ENCODE measurements at regions not wholly inside any gene's neighbourhood (a gene's known extent, or its start where the extent isn't known, plus 50 kb on each side); places are given as distances from the start of the nearest gene placed in this dataset.
A peak's percentile ranks its signal among the peaks of the same experiment; 100 is the strongest.

GRCh38 chrX:22634751-22635150 lies 362.0 kb downstream of the CBLL2 start:
- Histone ChIP-seq H3K4me3 (no peak overlapping the region), H3K27me3 (no peaks in the 10 kb centered on the region), H3K36me3 (replicated peaks in 1 of 2; ENCODE audit: insufficient read depth in 1 of 2, low read depth in 2 of 2) (no peaks in the 10 kb centered on the region), H3K4me1 (no peaks in the 10 kb centered on the region), H3K27ac (no peak overlapping the region), H3K9me3 (no peaks in the 10 kb centered on the region)
- no peak for DNase-seq
- no peak for ATAC-seq
- intact Hi-C loops (cut with DNase I) = no loop called here
- no peak for TF ChIP-seq POLR2A (IDR thresholded peaks at IDR 0.05)
- WGBS, 2 donors = 14 to 53% methylated on average over 1 of the region's 1 CpG

DNA sequence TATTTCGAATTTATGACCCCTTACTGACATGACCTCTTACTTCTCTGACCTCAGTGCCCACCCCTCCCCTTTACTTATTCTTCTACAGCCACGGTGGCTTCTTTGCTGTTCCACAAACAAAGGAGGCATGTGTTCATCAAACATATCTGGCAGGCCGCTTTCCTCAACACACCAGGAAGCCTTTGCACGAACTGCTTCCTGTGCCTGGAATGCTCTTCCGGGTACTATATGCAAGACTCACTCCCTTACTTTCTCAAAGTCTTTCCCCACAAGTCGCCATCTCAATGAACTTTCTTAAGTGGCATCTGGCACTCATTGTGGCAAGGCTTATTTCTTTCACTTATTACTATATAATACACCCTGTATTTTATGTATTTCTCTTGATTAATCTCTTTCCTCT lies 351.5 kb upstream of the DDX53 start:
- Histone ChIP-seq H3K27ac (no peak overlapping the region), H3K27me3 (no peaks in the 10 kb centered on the region), H3K4me3 (no peak overlapping the region), H3K4me1 (no peaks in the 10 kb centered on the region), H3K9me3 (no peaks in the 10 kb centered on the region), H3K36me3 (replicated peaks in 1 of 2; ENCODE audit: insufficient read depth in 1 of 2, low read depth in 2 of 2) (no peaks in the 10 kb centered on the region)
- WGBS, 2 donors = 40 to 49% methylated on average over 6 of the region's 6 CpGs
- TF ChIP-seq, protein P1, sequence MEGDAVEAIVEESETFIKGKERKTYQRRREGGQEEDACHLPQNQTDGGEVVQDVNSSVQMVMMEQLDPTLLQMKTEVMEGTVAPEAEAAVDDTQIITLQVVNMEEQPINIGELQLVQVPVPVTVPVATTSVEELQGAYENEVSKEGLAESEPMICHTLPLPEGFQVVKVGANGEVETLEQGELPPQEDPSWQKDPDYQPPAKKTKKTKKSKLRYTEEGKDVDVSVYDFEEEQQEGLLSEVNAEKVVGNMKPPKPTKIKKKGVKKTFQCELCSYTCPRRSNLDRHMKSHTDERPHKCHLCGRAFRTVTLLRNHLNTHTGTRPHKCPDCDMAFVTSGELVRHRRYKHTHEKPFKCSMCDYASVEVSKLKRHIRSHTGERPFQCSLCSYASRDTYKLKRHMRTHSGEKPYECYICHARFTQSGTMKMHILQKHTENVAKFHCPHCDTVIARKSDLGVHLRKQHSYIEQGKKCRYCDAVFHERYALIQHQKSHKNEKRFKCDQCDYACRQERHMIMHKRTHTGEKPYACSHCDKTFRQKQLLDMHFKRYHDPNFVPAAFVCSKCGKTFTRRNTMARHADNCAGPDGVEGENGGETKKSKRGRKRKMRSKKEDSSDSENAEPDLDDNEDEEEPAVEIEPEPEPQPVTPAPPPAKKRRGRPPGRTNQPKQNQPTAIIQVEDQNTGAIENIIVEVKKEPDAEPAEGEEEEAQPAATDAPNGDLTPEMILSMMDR (IDR thresholded peaks at IDR 0.05) = no peak
- no peak for TF ChIP-seq POLR2A (IDR thresholded peaks at IDR 0.05)
- DNase-seq = no peak
- intact Hi-C loops (cut with DNase I) = no loop called here
- no peak for ATAC-seq

DNA sequence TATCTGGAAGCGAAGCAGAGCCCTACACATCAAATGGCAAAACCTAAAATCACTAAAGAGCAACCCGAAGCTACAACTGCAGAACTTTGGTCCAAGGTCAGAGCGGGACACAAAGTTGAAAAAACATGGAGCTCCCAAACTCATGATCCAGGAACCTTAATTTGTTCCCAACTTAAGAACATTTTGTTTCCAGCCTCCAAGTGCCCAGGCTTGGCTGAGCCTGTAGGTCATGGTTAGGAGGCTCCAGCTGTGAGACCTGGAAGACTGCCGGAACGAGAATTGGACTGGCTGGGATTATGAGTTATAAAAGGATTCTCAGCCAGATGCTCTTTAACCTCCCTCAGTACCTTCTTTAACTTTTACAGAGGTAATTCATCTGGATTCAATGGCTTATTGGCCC lies 349.1 kb upstream of the DDX53 start:
- no peak overlapping the region for H3K4me3 ChIP-seq
- H3K36me3 ChIP-seq (replicated peaks in 1 of 2; ENCODE audit: insufficient read depth in 1 of 2, low read depth in 2 of 2) = no peaks in the 10 kb centered on the region
- no peaks in the 10 kb centered on the region for H3K27me3 ChIP-seq
- intact Hi-C loops (cut with DNase I) = no loop called here
- no peak for TF ChIP-seq POLR2A (IDR thresholded peaks at IDR 0.05)
- TF ChIP-seq, protein P1 (IDR thresholded peaks at IDR 0.05) = no peak
- no peaks in the 10 kb centered on the region for H3K4me1 ChIP-seq
- H3K27ac ChIP-seq = no peak overlapping the region
- 81 to 82% methylated on average over 5 of the region's 5 CpGs for WGBS, 2 donors
- no peak for DNase-seq
- no peak for ATAC-seq
- H3K9me3 ChIP-seq = no peaks in the 10 kb centered on the region

DNA sequence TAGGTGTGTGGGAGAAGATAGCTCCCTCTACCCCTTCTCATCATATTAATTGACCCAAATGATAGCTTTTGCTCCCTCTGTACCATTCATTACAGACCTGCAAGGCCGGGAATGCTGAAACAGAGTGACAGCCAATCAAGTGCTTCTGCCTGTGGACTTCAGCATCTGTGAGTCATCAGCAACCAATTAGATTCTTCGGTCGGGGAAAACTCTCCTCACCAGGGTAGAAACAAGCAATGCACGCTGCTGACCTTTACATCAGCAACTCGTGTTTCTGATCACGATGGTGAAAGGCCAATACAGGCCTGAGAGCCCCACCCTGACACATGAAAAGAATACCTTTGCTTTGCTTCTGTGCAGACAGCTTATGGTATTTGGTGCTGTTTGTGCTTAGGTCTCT lies 347.2 kb upstream of the DDX53 start:
- ATAC-seq (peak; percentile 33), DNase-seq (peak in 2 of 4 donors; percentile 10 to 18)
- no peak for TF ChIP-seq POLR2A (IDR thresholded peaks at IDR 0.05)
- TF ChIP-seq, protein P1 (IDR thresholded peaks at IDR 0.05) = no peak
- Histone ChIP-seq H3K27me3 (no peaks in the 10 kb centered on the region), H3K4me3 (no peak overlapping the region), H3K9me3 (no peaks in the 10 kb centered on the region), H3K36me3 (replicated peaks in 1 of 2; ENCODE audit: insufficient read depth in 1 of 2, low read depth in 2 of 2) (no peaks in the 10 kb centered on the region), H3K4me1 (no peaks in the 10 kb centered on the region), H3K27ac (no peak overlapping the region)
- intact Hi-C loops (cut with DNase I) = no loop called here
- WGBS, 2 donors = 13 to 17% methylated on average over 6 of the region's 6 CpGs

GRCh38 chrX:22660756-22661155 lies 339.0 kb upstream of the DDX53 start:
- no peak for DNase-seq
- Histone ChIP-seq H3K9me3 (no peaks in the 10 kb centered on the region), H3K4me3 (no peak overlapping the region), H3K27me3 (no peaks in the 10 kb centered on the region), H3K36me3 (replicated peaks in 1 of 2; ENCODE audit: insufficient read depth in 1 of 2, low read depth in 2 of 2) (no peaks in the 10 kb centered on the region), H3K27ac (no peak overlapping the region), H3K4me1 (no peaks in the 10 kb centered on the region)
- 38 to 69% methylated on average over 2 of the region's 2 CpGs for WGBS, 2 donors
- intact Hi-C loops (cut with DNase I) = no loop called here
- no peak for ATAC-seq
- TF ChIP-seq, protein P1 (IDR thresholded peaks at IDR 0.05) = no peak
- TF ChIP-seq POLR2A (IDR thresholded peaks at IDR 0.05) = no peak

Measured in body of pancreas (tissue), 4 donors.